ENCODE measurements at regions not wholly inside any gene's neighbourhood (a gene's known extent, or its start where the extent isn't known, plus 50 kb on each side); places are given as distances from the start of the nearest gene placed in this dataset.

DNA sequence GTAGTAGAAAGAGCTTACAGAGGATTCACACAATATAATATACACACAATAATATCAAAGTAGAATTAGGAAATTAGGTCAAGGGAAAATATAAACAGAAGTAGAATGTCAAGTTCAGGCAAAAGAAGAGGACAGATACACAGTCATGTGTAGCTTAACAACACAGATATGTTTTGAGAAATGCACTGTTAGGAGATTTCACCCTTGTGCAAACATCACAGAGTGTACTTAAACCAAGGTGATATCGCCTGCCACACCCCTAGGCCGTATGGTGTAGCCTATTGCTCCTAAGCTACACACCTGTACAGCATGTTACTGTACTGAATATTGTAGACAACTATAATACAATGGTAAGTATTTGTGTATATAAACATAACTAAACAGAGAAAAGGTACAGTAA lies 110.0 kb upstream of the EDNRA start:
- DNase-seq (ENCODE audit: low read depth), result no peak
- TF ChIP-seq, protein P1, sequence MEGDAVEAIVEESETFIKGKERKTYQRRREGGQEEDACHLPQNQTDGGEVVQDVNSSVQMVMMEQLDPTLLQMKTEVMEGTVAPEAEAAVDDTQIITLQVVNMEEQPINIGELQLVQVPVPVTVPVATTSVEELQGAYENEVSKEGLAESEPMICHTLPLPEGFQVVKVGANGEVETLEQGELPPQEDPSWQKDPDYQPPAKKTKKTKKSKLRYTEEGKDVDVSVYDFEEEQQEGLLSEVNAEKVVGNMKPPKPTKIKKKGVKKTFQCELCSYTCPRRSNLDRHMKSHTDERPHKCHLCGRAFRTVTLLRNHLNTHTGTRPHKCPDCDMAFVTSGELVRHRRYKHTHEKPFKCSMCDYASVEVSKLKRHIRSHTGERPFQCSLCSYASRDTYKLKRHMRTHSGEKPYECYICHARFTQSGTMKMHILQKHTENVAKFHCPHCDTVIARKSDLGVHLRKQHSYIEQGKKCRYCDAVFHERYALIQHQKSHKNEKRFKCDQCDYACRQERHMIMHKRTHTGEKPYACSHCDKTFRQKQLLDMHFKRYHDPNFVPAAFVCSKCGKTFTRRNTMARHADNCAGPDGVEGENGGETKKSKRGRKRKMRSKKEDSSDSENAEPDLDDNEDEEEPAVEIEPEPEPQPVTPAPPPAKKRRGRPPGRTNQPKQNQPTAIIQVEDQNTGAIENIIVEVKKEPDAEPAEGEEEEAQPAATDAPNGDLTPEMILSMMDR (IDR thresholded peaks at IDR 0.05; ENCODE audit: insufficient read depth, low read depth, low read length), result no peak

DNA sequence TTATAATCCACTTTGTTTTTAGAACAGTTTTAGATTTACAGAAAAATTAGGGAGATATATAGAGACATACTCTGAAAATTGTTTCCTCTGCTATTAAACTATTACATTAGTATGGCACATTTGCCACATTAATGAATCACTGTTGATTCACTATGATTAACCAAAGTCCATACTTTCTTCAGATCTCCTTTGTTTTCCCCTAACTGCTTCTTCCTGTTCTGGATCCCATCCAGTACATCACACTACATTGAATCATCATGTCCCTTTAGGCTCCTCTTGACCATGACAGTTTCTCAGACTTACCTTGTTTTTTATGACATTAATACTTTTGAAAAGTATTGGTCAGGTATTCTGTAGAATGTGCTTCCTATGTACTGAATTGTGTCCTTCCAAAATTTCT lies 109.2 kb upstream of the EDNRA start:
- no peak overlapping the region for H3K4me3 ChIP-seq (ENCODE audit: low read depth, low read length)
- DNase-seq (ENCODE audit: low read depth), result no peak
- TF ChIP-seq, protein P1 (IDR thresholded peaks at IDR 0.05; ENCODE audit: insufficient read depth, low read depth, low read length), result no peak

More for the DNA sequence above, 110.0 kb upstream of the EDNRA start:
- H3K4me3 ChIP-seq (ENCODE audit: low read depth, low read length), result no peak overlapping the region

DNA sequence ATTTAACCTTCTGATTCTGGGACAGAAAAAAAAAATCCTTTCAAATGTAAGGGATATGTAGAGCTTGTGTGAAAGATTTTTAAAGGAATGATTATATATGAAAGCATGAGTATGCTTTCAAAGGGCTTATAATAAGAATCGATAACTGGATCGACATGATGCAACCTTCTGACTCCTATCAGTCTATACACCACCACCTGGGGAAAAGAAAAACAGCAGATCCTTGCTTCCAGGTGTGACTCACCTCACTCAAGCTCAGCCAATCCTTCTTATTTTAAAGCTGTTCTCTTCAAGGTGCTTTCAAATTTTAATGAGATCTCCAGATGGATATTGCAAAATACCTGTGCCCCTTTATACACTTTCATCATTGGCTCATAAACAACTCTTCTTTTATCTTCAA lies 102.1 kb upstream of the EDNRA start:
- TF ChIP-seq, protein P1 (IDR thresholded peaks at IDR 0.05; ENCODE audit: insufficient read depth, low read depth, low read length), result no peak
- no peak for DNase-seq (ENCODE audit: low read depth)
- H3K4me3 ChIP-seq (ENCODE audit: low read depth, low read length), result no peak overlapping the region

DNA sequence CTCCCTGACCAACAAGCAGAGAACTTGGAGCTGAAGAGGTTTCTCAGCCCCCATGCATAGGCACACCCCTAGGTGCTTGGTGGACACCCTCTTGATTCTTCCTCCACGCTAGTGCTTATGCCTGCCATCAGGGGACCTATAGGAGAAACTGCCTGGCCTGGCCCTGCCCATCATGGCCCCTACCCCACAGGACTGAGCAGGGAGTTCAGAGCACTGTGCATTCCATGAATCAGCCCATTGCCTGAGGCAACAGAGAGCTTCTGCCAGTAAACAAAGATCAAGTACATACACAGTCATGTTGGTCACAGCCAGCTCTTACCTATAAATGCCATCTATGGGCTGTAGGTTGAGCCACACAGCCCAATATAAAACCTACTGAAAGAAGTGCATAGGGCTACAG lies 99.1 kb upstream of the EDNRA start:
- no peak overlapping the region for H3K4me3 ChIP-seq (ENCODE audit: low read depth, low read length)
- TF ChIP-seq, protein P1 (IDR thresholded peaks at IDR 0.05; ENCODE audit: insufficient read depth, low read depth, low read length), result no peak
- no peak for DNase-seq (ENCODE audit: low read depth)

DNA sequence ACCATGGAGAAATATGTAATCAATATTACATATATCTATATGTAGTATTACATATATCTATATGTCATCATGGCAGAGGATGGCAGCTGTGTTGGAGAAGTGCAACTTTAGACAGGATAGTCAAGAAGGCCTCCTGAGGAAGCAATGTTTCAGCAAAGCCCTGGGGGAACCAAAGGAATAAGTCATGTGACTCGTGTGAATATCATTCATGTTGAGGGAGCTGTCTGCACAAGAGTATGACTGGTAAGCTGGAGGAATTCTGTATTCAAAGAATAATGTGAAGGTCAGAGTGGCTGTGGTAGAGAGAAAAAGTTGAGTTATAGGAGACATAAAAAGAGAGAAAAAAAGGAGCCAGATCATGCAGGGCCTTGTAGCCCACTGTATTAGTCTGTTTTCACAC lies 92.9 kb upstream of the EDNRA start:
- H3K4me3 ChIP-seq (ENCODE audit: low read depth, low read length), result no peak overlapping the region
- no peak for DNase-seq (ENCODE audit: low read depth)
- TF ChIP-seq, protein P1 (IDR thresholded peaks at IDR 0.05; ENCODE audit: insufficient read depth, low read depth, low read length), result no peak

DNA sequence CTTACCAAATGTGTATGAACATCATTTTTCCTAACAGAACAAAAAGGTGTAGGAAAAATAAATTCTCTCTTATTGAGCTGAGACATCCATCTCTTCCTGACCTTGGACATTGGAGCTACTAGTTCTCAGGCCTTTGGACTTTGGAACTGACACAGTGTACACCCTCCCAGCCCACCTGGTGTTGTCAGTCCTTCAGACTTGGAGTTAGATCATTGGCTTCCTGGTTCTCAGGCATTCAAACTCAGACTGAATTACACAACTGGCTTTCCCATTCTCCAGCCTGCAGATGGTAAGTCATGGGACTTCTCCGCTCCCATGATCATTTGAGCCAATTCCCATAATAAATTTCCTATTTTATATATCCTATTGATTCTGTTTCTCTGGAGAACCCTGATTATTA lies 84.8 kb upstream of the EDNRA start:
- DNase-seq (ENCODE audit: low read depth), result no peak
- H3K4me3 ChIP-seq (ENCODE audit: low read depth, low read length), result no peak overlapping the region
- TF ChIP-seq, protein P1 (IDR thresholded peaks at IDR 0.05; ENCODE audit: insufficient read depth, low read depth, low read length), result no peak

DNA sequence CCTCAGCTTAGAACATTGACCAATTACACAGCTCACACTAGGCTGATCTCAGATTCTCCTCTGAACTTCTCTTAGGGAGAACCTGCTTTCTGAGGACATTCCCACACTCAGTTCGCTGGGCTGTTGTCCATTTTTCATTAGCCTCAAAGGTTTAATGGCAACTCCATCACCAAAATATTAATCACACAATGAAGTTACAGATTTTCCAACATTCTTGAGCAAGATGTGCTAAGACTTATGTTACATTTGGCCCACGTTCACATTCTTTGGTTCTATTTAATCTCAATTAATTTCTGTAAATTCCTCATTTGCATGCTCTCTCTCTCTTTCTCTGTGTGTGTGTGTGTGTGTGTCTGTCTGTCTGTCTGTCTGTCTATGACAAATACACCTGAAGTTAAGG lies 82.3 kb upstream of the EDNRA start:
- no peak for DNase-seq (ENCODE audit: low read depth)
- no peak overlapping the region for H3K4me3 ChIP-seq (ENCODE audit: low read depth, low read length)
- TF ChIP-seq, protein P1 (IDR thresholded peaks at IDR 0.05; ENCODE audit: insufficient read depth, low read depth, low read length), result no peak
